ENCODE measurements at regions not wholly inside any gene's neighbourhood (a gene's known extent, or its start where the extent isn't known, plus 50 kb on each side); places are given as distances from the start of the nearest gene placed in this dataset.
"Not testable (repeated sequence)": the region's sequence is repeated elsewhere in the genome, so short reads cannot be mapped to it uniquely, and the experiment has no call there.

DNA sequence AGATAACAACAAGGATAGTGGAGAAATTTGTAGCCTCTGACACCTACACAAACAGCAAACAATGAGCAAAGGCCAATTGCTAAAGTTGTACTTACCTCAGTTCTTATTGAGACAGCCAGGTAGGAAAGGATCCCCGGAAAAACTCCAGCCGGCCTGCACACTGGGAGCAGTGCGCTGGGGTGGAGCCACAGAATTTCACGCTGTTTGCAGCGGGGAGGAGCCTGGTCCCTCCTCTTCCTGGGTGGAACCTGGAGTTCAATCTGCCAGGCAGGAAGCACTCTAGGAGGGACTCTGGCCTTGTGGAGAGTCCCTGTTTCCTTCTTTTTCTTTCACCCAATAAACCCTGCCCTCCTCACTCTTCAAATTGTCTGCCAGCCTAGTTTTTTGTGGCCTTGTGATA, 382.6 kb upstream of the TGIF2LX start:
- POLR2A ChIA-PET; intact Hi-C loops (cut with micrococcal nuclease; ENCODE audit: unreplicated experiment); in situ Hi-C loops (cut with HindIII; ENCODE audit: low pct_unique_long_range_greater_than_20kb, low sequenced_read_pairs); H3K4me3 ChIP-seq (ENCODE audit: low read depth in 2 of 2, low read length in 2 of 2); BruUV-seq (replicated peaks); ATAC-seq; H3K4me1 ChIP-seq (ENCODE audit: control insufficient read depth, insufficient read depth, low read length); DNase-seq (ENCODE audit: low read depth, low spot score); H3K36me3 ChIP-seq (ENCODE audit: control insufficient read depth, insufficient read depth, low read length); CTCF ChIA-PET; H3K27ac ChIP-seq (ENCODE audit: low read length); H3K9me3 ChIP-seq (ENCODE audit: control insufficient read depth, insufficient read depth, low read depth, low read length); H3K27me3 ChIP-seq (ENCODE audit: control insufficient read depth, insufficient read depth, low read length): not testable (repeated sequence)

DNA sequence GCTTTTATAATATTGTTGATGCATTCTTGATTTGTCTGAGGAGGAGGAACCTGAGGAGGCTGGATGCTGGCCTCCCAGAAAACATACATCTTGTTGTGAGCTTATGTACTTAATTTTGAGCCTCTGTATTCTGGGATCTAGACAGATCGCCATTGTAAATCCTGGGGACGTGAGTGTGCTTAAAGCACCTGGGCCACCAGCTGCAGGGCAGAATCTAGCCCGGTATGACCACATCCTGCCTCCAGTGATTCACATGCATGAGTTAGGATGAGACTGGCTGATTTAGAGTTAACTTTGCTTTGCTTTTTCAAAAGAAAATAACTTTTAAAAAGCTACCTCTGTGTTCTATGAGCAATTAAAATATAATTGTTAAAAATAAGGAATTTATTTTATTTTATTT, 364.6 kb upstream of the TGIF2LX start:
- intact Hi-C loops (cut with micrococcal nuclease; ENCODE audit: unreplicated experiment); H3K27me3 ChIP-seq (ENCODE audit: control insufficient read depth, insufficient read depth, low read length); H3K4me3 ChIP-seq (ENCODE audit: low read depth in 2 of 2, low read length in 2 of 2); H3K4me1 ChIP-seq (ENCODE audit: control insufficient read depth, insufficient read depth, low read length); H3K9me3 ChIP-seq (ENCODE audit: control insufficient read depth, insufficient read depth, low read depth, low read length); ATAC-seq; CTCF ChIA-PET; POLR2A ChIA-PET; DNase-seq (ENCODE audit: low read depth, low spot score); BruUV-seq (replicated peaks); H3K36me3 ChIP-seq (ENCODE audit: control insufficient read depth, insufficient read depth, low read length); in situ Hi-C loops (cut with HindIII; ENCODE audit: low pct_unique_long_range_greater_than_20kb, low sequenced_read_pairs); H3K27ac ChIP-seq (ENCODE audit: low read length): not testable (repeated sequence)

DNA sequence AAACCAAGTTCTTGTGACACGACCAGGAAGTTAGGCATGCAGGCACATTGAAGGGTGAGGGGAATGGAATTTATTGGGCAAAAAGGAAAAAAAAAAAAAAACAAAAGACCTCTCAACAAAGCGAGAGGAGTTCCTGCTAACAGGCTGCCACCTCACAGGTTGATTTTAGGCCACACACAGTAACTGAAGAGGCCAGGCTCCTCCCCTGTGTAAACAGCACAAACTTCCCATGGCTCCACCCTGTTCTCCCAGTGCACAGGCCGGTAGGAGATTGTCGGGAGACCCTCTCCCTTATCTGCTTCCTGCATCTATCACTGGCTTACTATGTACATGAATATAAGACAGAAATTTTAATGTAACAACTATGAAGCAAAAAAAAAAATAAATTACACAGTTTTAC, 359.6 kb upstream of the TGIF2LX start:
- in situ Hi-C loops (cut with HindIII; ENCODE audit: low pct_unique_long_range_greater_than_20kb, low sequenced_read_pairs); H3K27ac ChIP-seq (ENCODE audit: low read length); POLR2A ChIA-PET; DNase-seq (ENCODE audit: low read depth, low spot score); intact Hi-C loops (cut with micrococcal nuclease; ENCODE audit: unreplicated experiment); H3K27me3 ChIP-seq (ENCODE audit: control insufficient read depth, insufficient read depth, low read length); BruUV-seq (replicated peaks); H3K4me3 ChIP-seq (ENCODE audit: low read depth in 2 of 2, low read length in 2 of 2); H3K36me3 ChIP-seq (ENCODE audit: control insufficient read depth, insufficient read depth, low read length); H3K4me1 ChIP-seq (ENCODE audit: control insufficient read depth, insufficient read depth, low read length); H3K9me3 ChIP-seq (ENCODE audit: control insufficient read depth, insufficient read depth, low read depth, low read length); CTCF ChIA-PET; ATAC-seq: not testable (repeated sequence)

DNA sequence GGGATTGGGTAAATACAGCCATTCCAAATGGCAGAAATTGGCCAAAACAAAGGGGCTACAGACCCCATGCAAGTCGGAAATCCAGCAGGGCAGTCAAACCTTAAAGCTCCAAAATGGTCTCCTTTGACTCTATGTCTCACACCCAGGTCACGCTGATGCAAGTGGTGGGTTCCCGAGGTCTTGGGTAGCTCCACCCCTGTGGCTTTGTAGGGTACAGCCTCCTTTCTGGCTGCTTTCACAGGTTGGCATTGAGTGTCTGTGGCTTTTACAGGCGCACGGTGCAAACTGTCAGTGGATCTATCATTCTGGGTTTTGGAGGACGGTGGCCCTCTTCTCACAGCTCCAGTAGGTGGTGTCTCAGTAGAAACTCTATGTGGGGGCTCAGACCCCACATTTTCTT, 358.6 kb upstream of the TGIF2LX start:
- POLR2A ChIA-PET; CTCF ChIA-PET; H3K36me3 ChIP-seq (ENCODE audit: control insufficient read depth, insufficient read depth, low read length); H3K4me1 ChIP-seq (ENCODE audit: control insufficient read depth, insufficient read depth, low read length); H3K27ac ChIP-seq (ENCODE audit: low read length); ATAC-seq; in situ Hi-C loops (cut with HindIII; ENCODE audit: low pct_unique_long_range_greater_than_20kb, low sequenced_read_pairs); H3K4me3 ChIP-seq (ENCODE audit: low read depth in 2 of 2, low read length in 2 of 2); BruUV-seq (replicated peaks); H3K27me3 ChIP-seq (ENCODE audit: control insufficient read depth, insufficient read depth, low read length); DNase-seq (ENCODE audit: low read depth, low spot score); H3K9me3 ChIP-seq (ENCODE audit: control insufficient read depth, insufficient read depth, low read depth, low read length); intact Hi-C loops (cut with micrococcal nuclease; ENCODE audit: unreplicated experiment): not testable (repeated sequence)

DNA sequence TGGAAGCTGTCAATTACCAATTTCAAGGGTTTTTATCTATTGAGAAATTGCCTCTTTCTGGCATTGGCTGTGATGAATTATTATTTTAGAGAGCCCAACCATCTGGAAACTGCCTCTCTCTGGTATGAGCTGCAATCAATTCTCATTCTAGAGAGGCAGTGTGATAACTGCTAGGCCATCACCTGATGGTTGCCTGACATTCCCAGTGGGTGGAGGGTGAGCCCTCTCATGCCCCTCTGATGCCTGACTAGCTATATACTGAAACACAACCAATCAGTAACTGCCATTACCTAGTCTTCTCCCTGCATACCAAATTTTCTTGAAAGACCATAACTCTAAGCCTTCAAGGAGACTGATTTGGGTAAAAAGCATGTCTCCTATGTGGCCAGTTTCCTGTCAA, 353.9 kb upstream of the TGIF2LX start:
- BruUV-seq (replicated peaks); H3K27me3 ChIP-seq (ENCODE audit: control insufficient read depth, insufficient read depth, low read length); in situ Hi-C loops (cut with HindIII; ENCODE audit: low pct_unique_long_range_greater_than_20kb, low sequenced_read_pairs); H3K4me3 ChIP-seq (ENCODE audit: low read depth in 2 of 2, low read length in 2 of 2); DNase-seq (ENCODE audit: low read depth, low spot score); H3K4me1 ChIP-seq (ENCODE audit: control insufficient read depth, insufficient read depth, low read length); ATAC-seq; H3K27ac ChIP-seq (ENCODE audit: low read length); intact Hi-C loops (cut with micrococcal nuclease; ENCODE audit: unreplicated experiment); POLR2A ChIA-PET; H3K9me3 ChIP-seq (ENCODE audit: control insufficient read depth, insufficient read depth, low read depth, low read length); H3K36me3 ChIP-seq (ENCODE audit: control insufficient read depth, insufficient read depth, low read length); CTCF ChIA-PET: not testable (repeated sequence)

DNA sequence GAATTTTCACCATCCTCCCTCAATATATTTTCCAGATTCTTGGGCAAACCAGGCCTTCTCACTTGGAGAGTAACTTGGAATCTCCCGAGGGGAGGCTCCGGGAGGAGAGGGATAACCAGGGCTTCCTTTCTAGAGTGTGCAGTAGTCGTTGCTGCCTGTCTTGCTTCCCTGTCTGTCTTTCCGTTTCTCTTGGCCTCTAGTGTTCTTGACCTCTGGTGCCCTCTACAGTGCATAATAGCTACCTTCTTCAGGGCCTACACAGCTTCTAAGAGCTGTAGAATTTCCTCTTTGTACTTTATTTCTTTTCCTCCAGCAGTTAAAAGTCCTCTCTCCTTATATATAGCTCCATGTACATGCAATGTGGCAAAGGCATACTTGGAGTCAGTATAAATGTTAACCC, 339.8 kb upstream of the TGIF2LX start:
- CTCF ChIA-PET; POLR2A ChIA-PET; H3K36me3 ChIP-seq (ENCODE audit: control insufficient read depth, insufficient read depth, low read length); BruUV-seq (replicated peaks); H3K9me3 ChIP-seq (ENCODE audit: control insufficient read depth, insufficient read depth, low read depth, low read length); ATAC-seq; H3K4me1 ChIP-seq (ENCODE audit: control insufficient read depth, insufficient read depth, low read length); DNase-seq (ENCODE audit: low read depth, low spot score); in situ Hi-C loops (cut with HindIII; ENCODE audit: low pct_unique_long_range_greater_than_20kb, low sequenced_read_pairs); H3K27me3 ChIP-seq (ENCODE audit: control insufficient read depth, insufficient read depth, low read length); intact Hi-C loops (cut with micrococcal nuclease; ENCODE audit: unreplicated experiment); H3K27ac ChIP-seq (ENCODE audit: low read length); H3K4me3 ChIP-seq (ENCODE audit: low read depth in 2 of 2, low read length in 2 of 2): not testable (repeated sequence)

DNA sequence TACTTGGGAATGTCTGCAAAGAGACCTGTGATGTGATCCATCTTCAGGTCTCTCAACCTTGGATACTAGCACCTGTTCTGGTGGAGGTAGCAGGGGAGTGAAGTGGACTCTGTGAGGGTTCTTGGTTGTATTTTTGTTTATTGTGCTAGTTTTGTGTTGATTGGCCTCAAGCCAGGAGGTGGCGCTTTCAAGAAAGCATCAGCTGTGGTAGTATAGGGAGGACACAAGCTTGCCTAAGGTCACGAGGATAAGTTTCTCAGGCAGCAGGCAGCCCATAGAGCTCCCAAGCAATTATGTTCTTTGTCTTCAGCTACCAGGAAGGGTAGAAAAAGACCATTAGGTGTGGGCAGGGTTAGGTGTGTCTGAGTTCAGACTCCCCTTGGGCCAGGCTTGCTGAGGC, 289.9 kb upstream of the TGIF2LX start:
- H3K27me3 ChIP-seq (ENCODE audit: control insufficient read depth, insufficient read depth, low read length); intact Hi-C loops (cut with micrococcal nuclease; ENCODE audit: unreplicated experiment); BruUV-seq (replicated peaks); H3K9me3 ChIP-seq (ENCODE audit: control insufficient read depth, insufficient read depth, low read depth, low read length); ATAC-seq; DNase-seq (ENCODE audit: low read depth, low spot score); CTCF ChIA-PET; H3K4me3 ChIP-seq (ENCODE audit: low read depth in 2 of 2, low read length in 2 of 2); H3K27ac ChIP-seq (ENCODE audit: low read length); in situ Hi-C loops (cut with HindIII; ENCODE audit: low pct_unique_long_range_greater_than_20kb, low sequenced_read_pairs); H3K4me1 ChIP-seq (ENCODE audit: control insufficient read depth, insufficient read depth, low read length); POLR2A ChIA-PET; H3K36me3 ChIP-seq (ENCODE audit: control insufficient read depth, insufficient read depth, low read length): not testable (repeated sequence)

DNA sequence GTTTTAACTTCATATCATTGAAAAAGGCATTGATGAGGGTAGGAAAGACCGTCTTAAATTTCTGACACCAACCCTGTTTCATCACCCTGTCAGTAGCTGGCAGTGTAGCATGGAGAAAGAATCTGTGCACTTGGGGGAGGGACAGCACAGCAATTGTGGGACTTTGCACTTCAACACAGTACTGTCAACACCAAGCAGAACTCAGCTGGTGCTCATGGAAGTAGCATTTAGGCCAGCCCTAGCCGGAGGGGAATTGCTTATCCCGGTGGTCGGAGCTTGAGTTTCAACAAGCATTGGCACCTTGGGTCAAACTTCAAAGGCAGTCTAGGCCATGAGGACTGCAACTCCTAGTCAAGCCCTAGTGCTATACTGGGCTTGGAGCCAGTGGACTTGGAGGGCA, 285.8 kb upstream of the TGIF2LX start:
- H3K36me3 ChIP-seq (ENCODE audit: control insufficient read depth, insufficient read depth, low read length); POLR2A ChIA-PET; in situ Hi-C loops (cut with HindIII; ENCODE audit: low pct_unique_long_range_greater_than_20kb, low sequenced_read_pairs); H3K9me3 ChIP-seq (ENCODE audit: control insufficient read depth, insufficient read depth, low read depth, low read length); H3K27me3 ChIP-seq (ENCODE audit: control insufficient read depth, insufficient read depth, low read length); DNase-seq (ENCODE audit: low read depth, low spot score); H3K4me1 ChIP-seq (ENCODE audit: control insufficient read depth, insufficient read depth, low read length); intact Hi-C loops (cut with micrococcal nuclease; ENCODE audit: unreplicated experiment); BruUV-seq (replicated peaks); ATAC-seq; H3K27ac ChIP-seq (ENCODE audit: low read length); H3K4me3 ChIP-seq (ENCODE audit: low read depth in 2 of 2, low read length in 2 of 2); CTCF ChIA-PET: not testable (repeated sequence)
